MM.1S (cell line): ENCODE measurements at regions not wholly inside any gene's neighbourhood (a gene's known extent, or its start where the extent isn't known, plus 50 kb on each side); places are given as distances from the start of the nearest gene placed in this dataset.

Source experiments
- DNase-seq: peaks from one replicate; pipeline ENCODE4 v3.0.0-alpha.2; 2015
- H2AFZ ChIP-seq: fragments of 300-600 bp; sonication (generic); 2 replicates; pipeline ENCODE4 v1.6.0; 2016; ENCODE audit warnings: antibody characterized with exemption, low read length
- H3F3A ChIP-seq: fragments of 300-600 bp; sonication (generic); 2 replicates; pipeline ENCODE4 v1.6.1; 2016; ENCODE audit warnings: mild to moderate bottlenecking, antibody characterized with exemption, low read length, moderate library complexity, mixed read lengths; ENCODE audit not compliant: insufficient read depth
- H3K27ac ChIP-seq: fragments of 300-600 bp; sonication (generic); 2 replicates; pipeline ENCODE4 v1.5.1; 2016; ENCODE audit warnings: mild to moderate bottlenecking, low read length
- H3K27me3 ChIP-seq: fragments of 300-600 bp; sonication (generic); replicated peaks from 2 replicates; pipeline ENCODE4 v1.6.0; 2016; ENCODE audit warnings: low read length; ENCODE audit not compliant: insufficient read depth
- H3K36me3 ChIP-seq: fragments of 300-600 bp; sonication (generic); replicated peaks from 2 replicates; pipeline ENCODE4 v1.6.1; 2016; ENCODE audit warnings: mild to moderate bottlenecking, low read length, mixed read lengths; ENCODE audit not compliant: insufficient read depth
- H3K4me1 ChIP-seq: fragments of 300-600 bp; sonication (generic); 2 replicates; pipeline ENCODE4 v1.6.1; 2016; ENCODE audit warnings: low read length, mixed read lengths
- H3K4me2 ChIP-seq: fragments of 300-600 bp; sonication (generic); 2 replicates; pipeline ENCODE4 v1.6.0; 2016; ENCODE audit warnings: low read depth, low read length
- H3K4me3 ChIP-seq: fragments of 300-600 bp; sonication (generic); 2 replicates; pipeline ENCODE4 v1.5.1; 2016; ENCODE audit warnings: low read length, mixed read lengths
- H3K79me2 ChIP-seq: fragments of 300-600 bp; sonication (generic); 2 replicates; pipeline ENCODE4 v1.6.1; 2016; ENCODE audit warnings: mixed run types, low read length, mixed read lengths
- H3K9ac ChIP-seq: fragments of 300-600 bp; sonication (generic); 2 replicates; pipeline ENCODE4 v1.6.1; 2016; ENCODE audit warnings: low read length, mixed read lengths
- H3K9me2 ChIP-seq: fragments of 300-600 bp; sonication (generic); replicated peaks from 2 replicates; pipeline ENCODE4 v1.6.1; 2016; ENCODE audit warnings: mild to moderate bottlenecking, low read length, mixed read lengths; ENCODE audit not compliant: insufficient read depth
- H3K9me3 ChIP-seq: fragments of 300-600 bp; sonication (generic); replicated peaks from 2 replicates; pipeline ENCODE4 v1.6.1; 2016; ENCODE audit warnings: mild to moderate bottlenecking, low read length, mixed read lengths; ENCODE audit not compliant: insufficient read depth
- H4K20me1 ChIP-seq: fragments of 300-600 bp; sonication (generic); 2 replicates; pipeline ENCODE4 v1.6.1; 2016; ENCODE audit warnings: mild to moderate bottlenecking, low read length, moderate library complexity, mixed read lengths; ENCODE audit not compliant: insufficient read depth
- CTCF ChIP-seq: fragments of 300-600 bp; sonication (generic); IDR thresholded peaks from 2 replicates; pipeline ENCODE4 v1.5.1; 2016; ENCODE audit warnings: antibody characterized with exemption, low read length, mixed read lengths
- EZH2 ChIP-seq: fragments of 300-600 bp; sonication (generic); optimal IDR thresholded peaks from 2 replicates; pipeline ENCODE3; 2017; ENCODE audit warnings: low read depth, mild to moderate bottlenecking, antibody characterized with exemption, low read length, mixed read lengths
- EZH2phosphoT487 ChIP-seq: fragments of 300-600 bp; sonication (generic); IDR thresholded peaks from 2 replicates; pipeline ENCODE4 v1.6.1; 2018; ENCODE audit warnings: antibody characterized with exemption, low read length

- H3K27me3 ChIP-seq: no peaks in the 10 kb centered on the region
- no peak for DNase-seq
- no peak overlapping the region for H3K4me2 ChIP-seq
- H3K4me1 ChIP-seq: no peaks in the 10 kb centered on the region
- H3K9ac ChIP-seq: no peak overlapping the region
- H3K27ac ChIP-seq: no peak overlapping the region
- no peaks in the 10 kb centered on the region for H3K9me2 ChIP-seq
- no peaks in the 10 kb centered on the region for H3K36me3 ChIP-seq
- no peak overlapping the region for H3K4me3 ChIP-seq
- H2AFZ ChIP-seq: no peak overlapping the region
- H3K79me2 ChIP-seq: no peaks in the 10 kb centered on the region
- H3K9me3 ChIP-seq: no peaks in the 10 kb centered on the region
- no peaks in the 10 kb centered on the region for H4K20me1 ChIP-seq
- no peaks in the 10 kb centered on the region for H3F3A ChIP-seq
- TF ChIP-seq CTCF (no peak), EZH2 (no peak), EZH2phosphoT487 (no peak)
These were observed 468.5 kb downstream of the PDGFC start for GRCh38 chr4:156503119-156503518.

GRCh38 chr4:156501962-156502361, 469.6 kb downstream of the PDGFC start:
- no peak for DNase-seq
- no peaks in the 10 kb centered on the region for H3K27me3 ChIP-seq

GRCh38 chr4:156499684-156500083, 471.9 kb downstream of the PDGFC start:
- no peak for DNase-seq
- H3K9me2 ChIP-seq: no peaks in the 10 kb centered on the region
- H3F3A ChIP-seq: no peaks in the 10 kb centered on the region
- no peak overlapping the region for H3K4me2 ChIP-seq
- no peaks in the 10 kb centered on the region for H3K9me3 ChIP-seq
- H2AFZ ChIP-seq: no peak overlapping the region
- H3K27ac ChIP-seq: no peak overlapping the region
- H3K36me3 ChIP-seq: no peaks in the 10 kb centered on the region
- no peaks in the 10 kb centered on the region for H3K27me3 ChIP-seq
- H4K20me1 ChIP-seq: no peaks in the 10 kb centered on the region
- no peaks in the 10 kb centered on the region for H3K4me1 ChIP-seq
- TF ChIP-seq CTCF (no peak), EZH2 (no peak), EZH2phosphoT487 (no peak)
- no peak overlapping the region for H3K4me3 ChIP-seq
- H3K79me2 ChIP-seq: no peaks in the 10 kb centered on the region
- H3K9ac ChIP-seq: no peak overlapping the region

More at GRCh38 chr4:156501962-156502361, 469.6 kb downstream of the PDGFC start:
- Histone ChIP-seq H3K79me2 (no peaks in the 10 kb centered on the region), H3K9me2 (no peaks in the 10 kb centered on the region), H3K4me2 (no peak overlapping the region), H2AFZ (no peak overlapping the region), H3F3A (no peaks in the 10 kb centered on the region), H3K4me3 (no peak overlapping the region), H4K20me1 (no peaks in the 10 kb centered on the region), H3K9ac (no peak overlapping the region), H3K4me1 (no peaks in the 10 kb centered on the region), H3K9me3 (no peaks in the 10 kb centered on the region), H3K27ac (no peak overlapping the region), H3K36me3 (no peaks in the 10 kb centered on the region)
- TF ChIP-seq EZH2phosphoT487 (no peak), CTCF (no peak), EZH2 (no peak)
